IPS-NIHi11 (cell line): ENCODE measurements at regions not wholly inside any gene's neighbourhood (a gene's known extent, or its start where the extent isn't known, plus 50 kb on each side); places are given as distances from the start of the nearest gene placed in this dataset.

Experiments used
- DNase-seq: peaks from one replicate; pipeline ENCODE4 v3.0.0; 2012; ENCODE audit warnings: mixed read lengths, low spot score

GRCh38 chr5:146394486-146394885 is 52.6 kb upstream of the TCERG1 start:
- DNase-seq, result no peak

DNA sequence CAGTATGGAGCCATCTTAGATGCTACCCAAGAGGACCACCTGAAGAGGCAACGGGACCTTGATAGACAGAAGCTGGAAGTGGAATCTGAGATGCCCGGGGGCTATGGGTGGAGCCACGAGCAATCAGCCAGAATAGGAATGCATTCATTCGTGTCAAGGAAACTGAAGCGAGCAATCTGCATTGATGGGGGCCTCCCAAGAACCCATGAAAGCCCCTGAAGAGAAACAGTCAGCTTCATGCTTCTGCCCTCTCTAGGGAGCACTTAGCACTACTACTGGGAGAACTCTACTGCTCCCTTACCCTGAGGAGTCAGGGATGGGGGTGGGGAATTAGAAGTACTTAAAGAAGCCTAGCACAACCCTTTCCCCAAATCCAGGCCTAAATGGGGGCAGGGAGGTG is 51.9 kb upstream of the TCERG1 start:
- peak; percentile 10 for DNase-seq
